SK-N-SH (cell line): ENCODE measurements at regions not wholly inside any gene's neighbourhood (a gene's known extent, or its start where the extent isn't known, plus 50 kb on each side); places are given as distances from the start of the nearest gene placed in this dataset.

Experiments used
- CTCF ChIP-seq: fragments of 200-600 bp; sonication (generic); IDR thresholded peaks from 2 replicates; pipeline ENCODE4 v1.6.1; 2017; ENCODE audit warnings: antibody characterized with exemption, mild to moderate bottlenecking, moderate library complexity
- EP300 ChIP-seq, 2 experiments: IDR thresholded peaks; 2 replicates each; pipeline versions ENCODE4 v1.4.0 to v1.6.1; 2012; ENCODE audit warnings: borderline replicate concordance in 1 of 2, low read depth in 1 of 2, low read length in 1 of 2
- EZH2phosphoT487 ChIP-seq: fragments of 200-600 bp; sonication (generic); IDR thresholded peaks from 2 replicates; pipeline ENCODE4 v1.6.1; 2017; ENCODE audit warnings: low read depth, mixed run types, mild to moderate bottlenecking, antibody characterized with exemption, moderate library complexity, borderline replicate concordance
- FOSL2 ChIP-seq: IDR thresholded peaks from 2 replicates; pipeline ENCODE4 v1.4.0; 2012; ENCODE audit warnings: low read depth, mild to moderate bottlenecking, moderate library complexity, borderline replicate concordance
- SIN3A ChIP-seq: IDR thresholded peaks from 2 replicates; pipeline ENCODE4 v1.6.1; 2012; ENCODE audit warnings: low read depth, mild to moderate bottlenecking, low read length, moderate library complexity, borderline replicate concordance
- TEAD4 ChIP-seq: IDR thresholded peaks from 2 replicates; pipeline ENCODE4 v1.4.0; 2012; ENCODE audit warnings: mild to moderate bottlenecking, borderline replicate concordance; ENCODE audit not compliant: insufficient read depth
- YY1 ChIP-seq: IDR thresholded peaks from 2 replicates; pipeline ENCODE4 v1.4.0; 2012; ENCODE audit warnings: low read depth, mild to moderate bottlenecking

DNA sequence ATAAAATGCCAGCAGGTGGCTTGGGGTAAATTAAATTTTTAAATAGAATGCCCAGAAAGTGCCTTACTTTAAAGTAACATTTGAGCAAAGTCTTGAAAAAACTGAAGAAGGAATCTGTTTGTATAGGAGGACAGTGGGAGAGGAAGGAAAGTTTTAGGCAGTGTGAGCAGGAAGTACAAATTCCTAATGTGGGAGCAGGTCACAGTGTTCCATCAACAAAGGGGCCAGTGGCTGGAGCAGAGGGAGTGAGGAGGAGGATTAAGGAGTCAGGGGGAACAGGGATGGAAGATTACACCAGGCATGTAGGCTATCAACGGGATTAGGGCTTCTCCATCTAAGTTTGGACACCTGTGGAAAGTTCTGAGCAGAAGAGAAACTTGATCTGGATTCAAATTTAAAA lies 439.2 kb upstream of the REG3G start:
- TF ChIP-seq CTCF: no peak
- no peak for TF ChIP-seq EP300 (IDR thresholded peaks at IDR 0.05; ENCODE audit: borderline replicate concordance in 1 of 2, low read depth in 1 of 2, low read length in 1 of 2)
- TF ChIP-seq FOSL2: no peak
- no peak for TF ChIP-seq YY1
- TF ChIP-seq SIN3A: no peak
- no peak for TF ChIP-seq TEAD4
- TF ChIP-seq EZH2phosphoT487: no peak
